ENCODE measurements at regions not wholly inside any gene's neighbourhood (a gene's known extent, or its start where the extent isn't known, plus 50 kb on each side); places are given as distances from the start of the nearest gene placed in this dataset.

DNA sequence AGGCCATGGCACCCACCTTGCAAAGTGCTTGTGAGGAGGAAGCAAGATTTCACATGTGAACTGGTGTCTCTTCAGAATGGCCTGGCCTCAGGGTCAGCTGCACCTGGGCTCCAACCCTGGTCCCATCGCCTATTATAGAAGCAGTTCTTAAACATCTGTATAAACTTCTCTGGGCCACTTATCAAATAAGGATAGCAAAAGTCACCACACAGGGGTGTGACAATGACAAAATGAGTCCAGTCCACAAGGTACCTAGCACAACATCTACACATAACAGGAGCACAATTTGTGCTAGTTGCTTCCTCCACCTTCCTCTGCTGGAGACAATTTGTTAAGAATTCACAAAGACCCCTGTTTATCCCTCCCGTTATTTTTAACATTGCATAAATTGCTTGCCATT lies 340.6 kb upstream of the ZMIZ1 start:
- TF ChIP-seq, protein P1, sequence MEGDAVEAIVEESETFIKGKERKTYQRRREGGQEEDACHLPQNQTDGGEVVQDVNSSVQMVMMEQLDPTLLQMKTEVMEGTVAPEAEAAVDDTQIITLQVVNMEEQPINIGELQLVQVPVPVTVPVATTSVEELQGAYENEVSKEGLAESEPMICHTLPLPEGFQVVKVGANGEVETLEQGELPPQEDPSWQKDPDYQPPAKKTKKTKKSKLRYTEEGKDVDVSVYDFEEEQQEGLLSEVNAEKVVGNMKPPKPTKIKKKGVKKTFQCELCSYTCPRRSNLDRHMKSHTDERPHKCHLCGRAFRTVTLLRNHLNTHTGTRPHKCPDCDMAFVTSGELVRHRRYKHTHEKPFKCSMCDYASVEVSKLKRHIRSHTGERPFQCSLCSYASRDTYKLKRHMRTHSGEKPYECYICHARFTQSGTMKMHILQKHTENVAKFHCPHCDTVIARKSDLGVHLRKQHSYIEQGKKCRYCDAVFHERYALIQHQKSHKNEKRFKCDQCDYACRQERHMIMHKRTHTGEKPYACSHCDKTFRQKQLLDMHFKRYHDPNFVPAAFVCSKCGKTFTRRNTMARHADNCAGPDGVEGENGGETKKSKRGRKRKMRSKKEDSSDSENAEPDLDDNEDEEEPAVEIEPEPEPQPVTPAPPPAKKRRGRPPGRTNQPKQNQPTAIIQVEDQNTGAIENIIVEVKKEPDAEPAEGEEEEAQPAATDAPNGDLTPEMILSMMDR (conservative IDR thresholded peaks at IDR 0.05; ENCODE audit: low read depth, low read length) = no peak
- TF ChIP-seq EZH2 (IDR thresholded peaks at IDR 0.05; ENCODE audit: borderline replicate concordance, low read depth, low read length, poor library complexity, severe bottlenecking) = no peak
